ENCODE measurements at regions not wholly inside any gene's neighbourhood (a gene's known extent, or its start where the extent isn't known, plus 50 kb on each side); places are given as distances from the start of the nearest gene placed in this dataset.

DNA sequence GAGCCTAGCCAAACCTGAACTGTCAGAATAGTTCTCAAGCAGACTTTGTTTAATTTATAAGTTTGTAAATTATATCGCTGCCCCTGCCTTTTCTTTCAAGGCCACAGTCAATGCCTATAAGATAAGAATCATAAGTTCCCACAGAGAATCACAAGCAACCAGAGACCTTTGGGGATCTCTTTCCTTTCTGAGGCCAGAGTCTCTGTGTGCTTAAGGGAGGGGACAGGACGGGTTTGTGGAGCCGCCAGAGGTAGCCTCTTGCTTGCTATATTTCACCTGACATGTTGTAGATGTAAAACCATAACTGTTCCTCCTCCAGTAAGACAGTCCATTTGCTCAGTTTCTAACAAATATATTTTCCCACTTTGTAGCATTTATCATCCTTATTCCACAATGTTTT is 458.8 kb downstream of the RFC3 start:
- DNase-seq = no peak
- Mint-ChIP-seq H3K27ac (ENCODE audit: unreplicated experiment) (no peak overlapping the region), H3K36me3 (ENCODE audit: insufficient read depth, unreplicated experiment) (no peaks in the 10 kb centered on the region), H3K9me3 (ENCODE audit: unreplicated experiment) (no peaks in the 10 kb centered on the region), H3K4me1 (ENCODE audit: low read depth, unreplicated experiment) (no peaks in the 10 kb centered on the region), H3K27me3 (ENCODE audit: insufficient read depth, unreplicated experiment) (no peaks in the 10 kb centered on the region), H3K4me3 (ENCODE audit: unreplicated experiment) (no peak overlapping the region)
- Histone ChIP-seq H3K9me3 (peaks cover 4% of the 10 kb centered on the region; the same call in 1 of the 2 replicates), H3K27me3 (replicated peaks; ENCODE audit: control insufficient read depth, insufficient read depth, low read length) (no peaks in the 10 kb centered on the region), H3K4me1 (no peaks in the 10 kb centered on the region), H3K36me3 (ENCODE audit: control insufficient read depth, insufficient read depth, low read length) (no peaks in the 10 kb centered on the region), H3K4me3 (ENCODE audit: low read depth, low read length) (no peak overlapping the region)
- TF ChIP-seq, protein P1, sequence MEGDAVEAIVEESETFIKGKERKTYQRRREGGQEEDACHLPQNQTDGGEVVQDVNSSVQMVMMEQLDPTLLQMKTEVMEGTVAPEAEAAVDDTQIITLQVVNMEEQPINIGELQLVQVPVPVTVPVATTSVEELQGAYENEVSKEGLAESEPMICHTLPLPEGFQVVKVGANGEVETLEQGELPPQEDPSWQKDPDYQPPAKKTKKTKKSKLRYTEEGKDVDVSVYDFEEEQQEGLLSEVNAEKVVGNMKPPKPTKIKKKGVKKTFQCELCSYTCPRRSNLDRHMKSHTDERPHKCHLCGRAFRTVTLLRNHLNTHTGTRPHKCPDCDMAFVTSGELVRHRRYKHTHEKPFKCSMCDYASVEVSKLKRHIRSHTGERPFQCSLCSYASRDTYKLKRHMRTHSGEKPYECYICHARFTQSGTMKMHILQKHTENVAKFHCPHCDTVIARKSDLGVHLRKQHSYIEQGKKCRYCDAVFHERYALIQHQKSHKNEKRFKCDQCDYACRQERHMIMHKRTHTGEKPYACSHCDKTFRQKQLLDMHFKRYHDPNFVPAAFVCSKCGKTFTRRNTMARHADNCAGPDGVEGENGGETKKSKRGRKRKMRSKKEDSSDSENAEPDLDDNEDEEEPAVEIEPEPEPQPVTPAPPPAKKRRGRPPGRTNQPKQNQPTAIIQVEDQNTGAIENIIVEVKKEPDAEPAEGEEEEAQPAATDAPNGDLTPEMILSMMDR (IDR thresholded peaks at IDR 0.05; ENCODE audit: insufficient read depth in 1 of 2, low read depth in 1 of 2, low read length in 1 of 2, severe bottlenecking in 1 of 2, unreplicated experiment in 1 of 2) = no peak
- intact Hi-C loops (cut with micrococcal nuclease; ENCODE audit: unreplicated experiment) = no loop called here
- no TSS peak for BruUV-seq (replicated peaks)
- POLR2A ChIA-PET = no interaction called here
- CTCF ChIA-PET = no interaction called here

DNA sequence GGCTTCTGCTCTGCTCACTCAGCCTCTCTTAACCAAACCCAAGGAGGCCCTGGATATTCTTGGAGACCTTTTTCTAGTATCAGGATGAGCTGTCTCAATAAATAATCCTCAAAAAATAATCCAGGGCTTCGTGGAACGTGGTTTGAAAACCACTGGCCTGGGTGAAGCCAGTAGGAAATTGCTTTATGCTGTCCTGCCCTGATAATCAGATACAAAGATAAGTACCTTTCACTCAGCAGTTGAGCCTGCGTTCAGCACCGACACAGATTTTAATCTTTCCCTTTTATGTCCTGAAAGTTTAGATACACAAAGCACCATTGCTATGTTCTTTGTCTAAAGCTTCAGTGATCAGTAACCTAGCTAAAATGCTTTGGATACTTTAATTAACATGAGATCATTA is 460.0 kb downstream of the RFC3 start:
- Mint-ChIP-seq H3K36me3 (ENCODE audit: insufficient read depth, unreplicated experiment) (no peaks in the 10 kb centered on the region), H3K4me1 (ENCODE audit: low read depth, unreplicated experiment) (no peaks in the 10 kb centered on the region), H3K27me3 (ENCODE audit: insufficient read depth, unreplicated experiment) (no peaks in the 10 kb centered on the region), H3K27ac (ENCODE audit: unreplicated experiment) (no peak overlapping the region), H3K9me3 (ENCODE audit: unreplicated experiment) (no peaks in the 10 kb centered on the region), H3K4me3 (ENCODE audit: unreplicated experiment) (no peak overlapping the region)
- DNase-seq = no peak
- no peak overlapping the region for H3K4me3 ChIP-seq (ENCODE audit: low read depth, low read length)
- CTCF ChIA-PET = no interaction called here
- H3K9me3 ChIP-seq = peaks cover 2% of the 10 kb centered on the region; the same call in 1 of the 2 replicates
- no peaks in the 10 kb centered on the region for H3K36me3 ChIP-seq (ENCODE audit: control insufficient read depth, insufficient read depth, low read length)
- no peaks in the 10 kb centered on the region for H3K4me1 ChIP-seq
- POLR2A ChIA-PET = no interaction called here
- no TSS peak for BruUV-seq (replicated peaks)
- TF ChIP-seq, protein P1 (IDR thresholded peaks at IDR 0.05; ENCODE audit: insufficient read depth in 1 of 2, low read depth in 1 of 2, low read length in 1 of 2, severe bottlenecking in 1 of 2, unreplicated experiment in 1 of 2) = no peak
- H3K27me3 ChIP-seq (replicated peaks; ENCODE audit: control insufficient read depth, insufficient read depth, low read length) = no peaks in the 10 kb centered on the region
- intact Hi-C loops (cut with micrococcal nuclease; ENCODE audit: unreplicated experiment) = no loop called here

DNA sequence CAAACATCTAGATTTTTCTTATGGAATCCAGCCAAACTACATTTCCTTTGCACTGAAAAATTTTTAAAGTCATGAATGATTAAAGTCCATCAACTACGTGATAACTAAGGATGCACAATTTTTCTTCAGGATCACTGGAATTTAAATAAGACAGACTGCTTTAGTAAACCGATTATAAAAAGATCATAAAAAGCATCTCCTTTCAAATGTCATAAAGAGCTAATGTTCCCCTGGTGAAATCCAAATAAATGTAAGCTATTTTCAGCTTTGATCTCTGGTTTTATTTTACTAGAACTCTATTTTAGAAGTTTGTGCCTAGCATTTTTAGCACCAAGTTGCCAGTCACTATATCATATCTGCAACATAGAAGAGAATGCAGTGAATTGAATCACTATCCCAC is 460.8 kb downstream of the RFC3 start:
- Mint-ChIP-seq H3K9me3 (ENCODE audit: unreplicated experiment) (no peaks in the 10 kb centered on the region), H3K36me3 (ENCODE audit: insufficient read depth, unreplicated experiment) (no peaks in the 10 kb centered on the region), H3K4me3 (ENCODE audit: unreplicated experiment) (no peak overlapping the region), H3K27me3 (ENCODE audit: insufficient read depth, unreplicated experiment) (no peaks in the 10 kb centered on the region), H3K4me1 (ENCODE audit: low read depth, unreplicated experiment) (no peaks in the 10 kb centered on the region), H3K27ac (ENCODE audit: unreplicated experiment) (no peak overlapping the region)
- no peaks in the 10 kb centered on the region; the same call in 1 of the 2 replicates for H3K9me3 ChIP-seq
- no peaks in the 10 kb centered on the region for H3K36me3 ChIP-seq (ENCODE audit: control insufficient read depth, insufficient read depth, low read length)
- no peak for DNase-seq
- POLR2A ChIA-PET = no interaction called here
- BruUV-seq (replicated peaks) = no TSS peak
- no peaks in the 10 kb centered on the region for H3K4me1 ChIP-seq
- H3K27me3 ChIP-seq (replicated peaks; ENCODE audit: control insufficient read depth, insufficient read depth, low read length) = no peaks in the 10 kb centered on the region
- intact Hi-C loops (cut with micrococcal nuclease; ENCODE audit: unreplicated experiment) = no loop called here
- CTCF ChIA-PET = no interaction called here
- TF ChIP-seq, protein P1 (IDR thresholded peaks at IDR 0.05; ENCODE audit: insufficient read depth in 1 of 2, low read depth in 1 of 2, low read length in 1 of 2, severe bottlenecking in 1 of 2, unreplicated experiment in 1 of 2) = no peak
- no peak overlapping the region for H3K4me3 ChIP-seq (ENCODE audit: low read depth, low read length)

All from Caco-2 (cell line).